Stomach smooth muscle (tissue), 2 donors: ENCODE measurements at regions not wholly inside any gene's neighbourhood (a gene's known extent, or its start where the extent isn't known, plus 50 kb on each side); places are given as distances from the start of the nearest gene placed in this dataset.

ENCODE experiments used
- H3K27ac ChIP-seq: one replicate; pipeline ENCODE4 v1.7.0; 2013; ENCODE audit warnings: mild to moderate bottlenecking, low read length, inconsistent platforms
- H3K27me3 ChIP-seq, 2 donors: one replicate each; pipeline ENCODE4 v1.7.0; 2013; ENCODE audit warnings: low read length in 2 of 2; ENCODE audit not compliant: insufficient read depth in 2 of 2, control insufficient read depth in 1 of 2
- H3K36me3 ChIP-seq, 2 donors: one replicate each; pipeline ENCODE4 v1.7.0; 2013; ENCODE audit warnings: low read length in 2 of 2; ENCODE audit not compliant: control insufficient read depth in 2 of 2, insufficient read depth in 2 of 2
- H3K4me1 ChIP-seq: one replicate; pipeline ENCODE4 v1.7.0; 2013; ENCODE audit warnings: low read length; ENCODE audit not compliant: control insufficient read depth, insufficient read depth
- H3K4me3 ChIP-seq, 2 donors: one replicate each; pipeline ENCODE4 v1.7.0; 2013; ENCODE audit warnings: low read length in 2 of 2
- H3K9ac ChIP-seq, 2 donors: one replicate each; pipeline ENCODE4 v1.7.0; 2013; ENCODE audit warnings: low read length in 2 of 2, mild to moderate bottlenecking in 1 of 2
- H3K9me3 ChIP-seq, 2 donors: one replicate each; pipeline ENCODE4 v1.7.0; 2013; ENCODE audit warnings: low read length in 2 of 2; ENCODE audit not compliant: control insufficient read depth in 2 of 2
- donor health status: healthy.
- donor health status: Pancreatic carcinoma.

GRCh38 chr1:232682248-232682647 is 52.3 kb upstream of the SIPA1L2 start:
- no peaks in the 10 kb centered on the region for H3K36me3 ChIP-seq
- no peaks in the 10 kb centered on the region for H3K9me3 ChIP-seq
- no peaks in the 10 kb centered on the region for H3K27me3 ChIP-seq
- H3K27ac ChIP-seq, result no peak overlapping the region
- no peaks in the 10 kb centered on the region for H3K4me1 ChIP-seq
- no peak overlapping the region for H3K4me3 ChIP-seq
- H3K9ac ChIP-seq, result no peak overlapping the region

GRCh38 chr1:232684371-232685105 is 54.6 kb upstream of the SIPA1L2 start:
- no peak overlapping the region for H3K4me3 ChIP-seq
- H3K27me3 ChIP-seq, result no peaks in the 10 kb centered on the region
- no peak overlapping the region for H3K27ac ChIP-seq
- H3K9me3 ChIP-seq, result no peaks in the 10 kb centered on the region
- no peaks in the 10 kb centered on the region for H3K4me1 ChIP-seq
- no peak overlapping the region for H3K9ac ChIP-seq
- H3K36me3 ChIP-seq, result no peaks in the 10 kb centered on the region

- no peaks in the 10 kb centered on the region for H3K27me3 ChIP-seq
These were observed 56.4 kb upstream of the SIPA1L2 start for GRCh38 chr1:232686346-232686745.

GRCh38 chr1:232687304-232687703 is 57.4 kb upstream of the SIPA1L2 start:
- H3K4me1 ChIP-seq, result no peaks in the 10 kb centered on the region
- no peaks in the 10 kb centered on the region for H3K9me3 ChIP-seq
- H3K27me3 ChIP-seq, result no peaks in the 10 kb centered on the region
- H3K4me3 ChIP-seq, result no peak overlapping the region
- no peak overlapping the region for H3K27ac ChIP-seq
- H3K36me3 ChIP-seq, result no peaks in the 10 kb centered on the region
- H3K9ac ChIP-seq, result no peak overlapping the region

More at GRCh38 chr1:232686346-232686745, 56.4 kb upstream of the SIPA1L2 start:
- Histone ChIP-seq H3K4me3 (no peak overlapping the region), H3K9ac (no peak overlapping the region), H3K27ac (no peak overlapping the region), H3K4me1 (no peaks in the 10 kb centered on the region), H3K36me3 (no peaks in the 10 kb centered on the region), H3K9me3 (no peaks in the 10 kb centered on the region)

GRCh38 chr1:232687728-232688127 is 57.8 kb upstream of the SIPA1L2 start:
- Histone ChIP-seq H3K9me3 (no peaks in the 10 kb centered on the region), H3K9ac (no peak overlapping the region), H3K27me3 (no peaks in the 10 kb centered on the region), H3K36me3 (no peaks in the 10 kb centered on the region), H3K27ac (no peak overlapping the region), H3K4me3 (no peak overlapping the region), H3K4me1 (no peaks in the 10 kb centered on the region)

GRCh38 chr1:232688398-232688797 is 58.5 kb upstream of the SIPA1L2 start:
- Histone ChIP-seq H3K9me3 (no peaks in the 10 kb centered on the region), H3K4me1 (peaks cover 5% of the 10 kb centered on the region), H3K27me3 (no peaks in the 10 kb centered on the region), H3K36me3 (no peaks in the 10 kb centered on the region), H3K27ac (no peak overlapping the region), H3K4me3 (no peak overlapping the region), H3K9ac (no peak overlapping the region)

GRCh38 chr1:232689711-232690110 is 59.8 kb upstream of the SIPA1L2 start:
- Histone ChIP-seq H3K9ac (no peak overlapping the region), H3K27me3 (no peaks in the 10 kb centered on the region), H3K27ac (no peak overlapping the region), H3K4me1 (peaks cover 7% of the 10 kb centered on the region), H3K36me3 (no peaks in the 10 kb centered on the region), H3K4me3 (no peak overlapping the region), H3K9me3 (no peaks in the 10 kb centered on the region)

- H3K9me3 ChIP-seq, result no peaks in the 10 kb centered on the region
- no peak overlapping the region for H3K4me3 ChIP-seq
- H3K27ac ChIP-seq, result no peak overlapping the region
- peaks cover 7% of the 10 kb centered on the region for H3K4me1 ChIP-seq
- no peaks in the 10 kb centered on the region for H3K36me3 ChIP-seq
- no peaks in the 10 kb centered on the region for H3K27me3 ChIP-seq
- H3K9ac ChIP-seq, result no peak overlapping the region
These were observed 60.5 kb upstream of the SIPA1L2 start for GRCh38 chr1:232690285-232690935.

- Histone ChIP-seq H3K27ac (no peak overlapping the region), H3K4me3 (no peak overlapping the region), H3K27me3 (no peaks in the 10 kb centered on the region), H3K36me3 (no peaks in the 10 kb centered on the region), H3K9me3 (no peaks in the 10 kb centered on the region), H3K9ac (no peak overlapping the region), H3K4me1 (peaks cover 7% of the 10 kb centered on the region)
These were observed 64.5 kb upstream of the SIPA1L2 start for GRCh38 chr1:232694475-232694874.

- no peak overlapping the region for H3K27ac ChIP-seq
- H3K27me3 ChIP-seq, result no peaks in the 10 kb centered on the region
These were observed 65.9 kb upstream of the SIPA1L2 start for GRCh38 chr1:232695621-232696385.

More at GRCh38 chr1:232695621-232696385, 65.9 kb upstream of the SIPA1L2 start:
- peaks cover 7% of the 10 kb centered on the region for H3K4me1 ChIP-seq
- no peak overlapping the region for H3K9ac ChIP-seq
- H3K36me3 ChIP-seq, result no peaks in the 10 kb centered on the region
- no peak overlapping the region for H3K4me3 ChIP-seq
- no peaks in the 10 kb centered on the region for H3K9me3 ChIP-seq
